ENCODE measurements at regions not wholly inside any gene's neighbourhood (a gene's known extent, or its start where the extent isn't known, plus 50 kb on each side); places are given as distances from the start of the nearest gene placed in this dataset.
"Not testable (repeated sequence)": the region's sequence is repeated elsewhere in the genome, so short reads cannot be mapped to it uniquely, and the experiment has no call there.

DNA sequence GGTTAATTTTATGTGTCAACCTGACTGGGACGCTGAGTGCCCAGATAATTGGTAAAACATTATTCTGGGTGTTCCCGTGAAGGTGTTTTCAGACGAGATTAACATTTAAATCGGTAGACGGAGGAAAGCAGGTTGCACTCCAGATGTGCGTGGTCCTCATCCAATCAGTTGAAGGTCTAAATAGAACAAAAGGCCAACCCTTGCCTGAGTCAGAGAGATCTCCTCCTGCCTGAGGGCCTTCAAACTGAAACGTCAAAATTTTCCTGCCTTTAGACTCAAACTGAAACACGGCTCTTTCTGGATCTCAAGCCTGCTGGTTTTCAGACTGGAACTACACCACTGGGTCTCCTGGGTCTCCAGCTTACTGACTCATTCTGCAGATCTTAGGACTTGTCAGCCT lies 70.9 kb downstream of the NPIPA5 start:
- DNase-seq (ENCODE audit: low read depth); H3K4me3 ChIP-seq (ENCODE audit: low read depth, low read length): not testable (repeated sequence)

DNA sequence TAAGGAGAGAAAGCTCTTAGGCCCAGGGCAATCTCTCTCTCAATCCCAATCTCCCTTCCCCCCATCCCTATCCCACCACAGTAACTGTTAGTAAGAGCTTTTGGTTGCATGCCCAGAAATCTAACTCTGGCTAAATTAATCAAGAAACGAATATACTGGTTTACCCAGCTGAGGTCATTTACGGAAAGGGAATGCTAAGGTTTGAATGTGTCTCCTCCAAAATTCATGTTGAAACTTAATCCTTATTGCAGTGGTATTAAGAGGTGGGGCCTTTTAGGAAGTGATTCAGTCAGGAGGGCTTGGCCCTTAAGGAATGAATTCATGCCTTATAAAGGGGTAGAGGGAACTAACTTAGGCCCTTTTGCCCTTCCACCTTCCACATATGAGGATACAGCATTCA lies 72.2 kb downstream of the NPIPA5 start:
- DNase-seq (ENCODE audit: low read depth) = peak; percentile 0
- not testable (repeated sequence) for H3K4me3 ChIP-seq (ENCODE audit: low read depth, low read length)

DNA sequence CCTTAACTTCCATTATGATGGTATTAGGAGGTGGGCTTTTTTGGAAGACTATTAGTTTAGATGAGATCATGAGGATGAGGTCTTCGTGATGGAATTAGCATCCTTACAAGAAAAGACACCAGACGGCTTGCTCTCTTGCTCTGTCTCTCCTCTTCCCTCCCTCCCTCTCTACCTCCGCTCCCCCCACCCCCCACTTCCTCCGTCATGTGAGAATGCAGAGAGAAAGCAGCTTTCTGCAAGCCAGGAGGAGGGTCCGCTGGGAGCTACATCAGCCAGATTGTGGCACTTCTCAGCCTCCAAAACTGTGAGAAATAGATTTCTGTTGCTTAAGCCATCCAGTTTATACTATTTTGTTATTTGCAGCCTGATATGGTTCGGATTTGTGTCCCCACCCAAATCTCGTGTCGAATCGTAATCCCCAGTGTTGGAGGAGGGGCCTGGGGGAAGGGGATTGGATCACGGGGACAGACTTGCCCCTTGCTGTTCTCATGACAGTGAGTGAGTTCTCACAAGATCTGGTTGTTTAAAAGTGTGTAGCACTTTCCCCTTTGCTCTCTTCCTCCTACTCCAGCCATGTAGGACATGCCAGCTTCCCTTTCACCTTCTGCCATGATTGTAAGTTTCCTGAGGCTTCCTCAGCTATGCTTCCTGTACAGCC lies 74.3 kb downstream of the NPIPA5 start:
- not testable (repeated sequence) for DNase-seq (ENCODE audit: low read depth); H3K4me3 ChIP-seq (ENCODE audit: low read depth, low read length)

DNA sequence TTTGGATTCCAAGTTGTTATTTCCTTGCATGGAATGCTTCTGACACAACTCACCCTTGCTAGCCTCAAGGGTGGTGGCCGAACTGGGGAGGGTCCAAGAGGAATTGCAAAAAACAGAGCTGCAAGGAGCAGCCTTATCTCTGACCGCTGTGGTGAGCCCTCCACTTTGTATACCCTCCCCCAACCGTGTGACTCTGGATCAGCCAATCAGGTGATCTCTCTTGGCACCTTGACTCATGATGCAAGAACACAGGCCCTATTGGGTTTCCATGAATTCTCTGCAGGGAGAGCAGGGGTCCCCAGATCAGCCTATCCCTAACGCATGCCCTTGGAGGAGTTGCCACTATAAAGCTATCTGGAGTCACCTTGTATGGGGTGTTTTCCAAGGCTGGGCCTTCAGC lies 81.0 kb downstream of the NPIPA5 start:
- not testable (repeated sequence) for DNase-seq (ENCODE audit: low read depth); H3K4me3 ChIP-seq (ENCODE audit: low read depth, low read length)

DNA sequence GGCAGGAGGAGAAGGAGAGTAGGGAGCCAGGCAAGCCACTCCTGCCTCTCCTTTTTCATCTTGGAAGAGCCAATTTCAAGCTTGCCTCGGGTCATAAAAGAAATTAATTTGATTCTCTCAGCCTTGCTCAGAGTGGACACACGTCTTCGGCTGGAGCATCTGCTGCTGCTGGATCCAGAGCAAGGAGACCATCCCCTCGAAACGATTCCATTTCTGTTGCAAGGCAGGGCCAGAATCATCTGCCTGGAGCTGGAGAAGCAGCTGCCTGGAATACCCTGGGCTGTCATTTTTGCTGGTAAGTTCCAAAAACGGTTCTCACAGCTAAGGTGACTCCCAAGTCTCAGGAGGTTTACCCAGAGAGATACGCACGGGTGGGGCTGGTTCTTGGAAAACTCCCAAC lies 103.3 kb downstream of the NPIPA5 start:
- DNase-seq (ENCODE audit: low read depth) = not testable (repeated sequence)

DNA sequence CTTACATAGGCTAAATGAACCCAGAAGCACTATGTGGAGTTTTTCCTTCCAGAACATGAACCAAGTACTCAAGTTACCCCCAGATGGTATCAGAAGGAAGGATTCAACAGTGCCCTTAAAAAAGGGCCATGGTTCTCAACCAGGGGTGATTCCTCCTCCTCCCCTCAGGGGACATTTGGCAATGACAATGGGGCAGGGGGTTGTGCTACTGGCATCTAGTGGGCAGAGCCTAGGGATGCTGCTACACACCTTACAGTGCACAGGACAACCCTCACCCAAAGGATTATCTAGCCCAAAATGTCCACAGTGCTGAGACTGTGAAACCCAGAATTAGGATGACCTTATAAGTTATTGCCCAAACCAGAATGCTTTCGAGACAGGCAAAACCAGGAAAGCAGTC lies 104.1 kb downstream of the NPIPA5 start:
- not testable (repeated sequence) for DNase-seq (ENCODE audit: low read depth); H3K4me3 ChIP-seq (ENCODE audit: low read depth, low read length)

More for the DNA sequence above, 103.3 kb downstream of the NPIPA5 start:
- H3K4me3 ChIP-seq (ENCODE audit: low read depth, low read length) = not testable (repeated sequence)

DNA sequence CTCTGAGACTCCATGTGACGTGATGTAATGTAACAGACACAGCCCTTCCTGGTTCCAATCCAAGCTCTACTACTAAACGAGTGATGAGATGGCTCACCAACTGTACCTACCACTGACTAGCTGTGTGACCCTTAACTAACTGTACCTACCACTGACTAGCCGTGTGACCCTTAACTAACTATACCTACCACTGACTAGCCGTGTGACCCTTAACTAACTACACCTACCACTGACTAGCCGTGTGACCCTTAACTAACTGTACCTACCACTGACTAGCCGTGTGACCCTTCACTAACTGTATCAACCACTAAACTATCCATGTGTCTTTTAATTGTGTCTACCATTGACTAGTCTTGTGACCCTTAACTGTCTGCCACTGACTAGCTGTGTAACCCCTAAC lies 111.2 kb downstream of the NPIPA5 start:
- not testable (repeated sequence) for DNase-seq (ENCODE audit: low read depth); H3K4me3 ChIP-seq (ENCODE audit: low read depth, low read length)

DNA sequence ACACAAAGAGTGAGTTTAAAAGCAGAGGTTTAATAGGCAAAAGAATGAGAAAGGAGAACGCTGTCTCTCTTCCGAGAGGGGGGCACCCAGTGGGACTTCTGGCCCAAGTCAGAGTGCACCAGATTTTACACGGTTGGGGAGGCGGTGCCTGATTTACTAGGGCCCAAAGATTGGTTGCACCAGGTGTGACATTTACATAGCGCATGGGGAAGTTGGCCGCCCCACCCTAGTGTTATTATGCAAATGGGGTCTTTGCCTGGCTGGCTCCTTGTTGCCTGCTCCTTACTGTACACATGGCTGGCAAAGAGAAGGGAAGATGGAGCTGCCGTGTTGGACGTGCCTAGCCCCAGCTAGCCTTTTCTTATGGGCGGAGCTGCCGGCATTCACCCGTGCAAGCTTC lies 115.9 kb downstream of the NPIPA5 start:
- DNase-seq (ENCODE audit: low read depth); H3K4me3 ChIP-seq (ENCODE audit: low read depth, low read length): not testable (repeated sequence)

DNA sequence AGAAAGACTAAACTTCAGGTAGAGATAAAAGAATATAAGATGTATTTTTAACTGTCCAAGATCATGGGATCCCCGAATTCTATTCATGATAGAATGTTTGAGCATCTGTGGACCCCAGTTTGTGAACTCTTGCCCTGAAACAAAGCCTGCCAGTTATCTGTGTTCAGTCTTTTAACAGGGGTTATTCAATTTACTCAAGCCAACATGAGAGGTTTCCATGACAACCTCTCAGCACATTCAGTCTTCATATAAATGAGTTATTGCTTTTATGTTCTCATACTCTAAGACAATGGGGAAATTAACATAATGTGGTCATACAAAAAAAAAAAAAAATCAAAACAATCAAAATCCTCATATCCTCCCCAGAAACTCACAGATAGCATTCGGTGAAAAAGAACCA lies 130.1 kb downstream of the NPIPA5 start:
- not testable (repeated sequence) for DNase-seq (ENCODE audit: low read depth); H3K4me3 ChIP-seq (ENCODE audit: low read depth, low read length)

DNA sequence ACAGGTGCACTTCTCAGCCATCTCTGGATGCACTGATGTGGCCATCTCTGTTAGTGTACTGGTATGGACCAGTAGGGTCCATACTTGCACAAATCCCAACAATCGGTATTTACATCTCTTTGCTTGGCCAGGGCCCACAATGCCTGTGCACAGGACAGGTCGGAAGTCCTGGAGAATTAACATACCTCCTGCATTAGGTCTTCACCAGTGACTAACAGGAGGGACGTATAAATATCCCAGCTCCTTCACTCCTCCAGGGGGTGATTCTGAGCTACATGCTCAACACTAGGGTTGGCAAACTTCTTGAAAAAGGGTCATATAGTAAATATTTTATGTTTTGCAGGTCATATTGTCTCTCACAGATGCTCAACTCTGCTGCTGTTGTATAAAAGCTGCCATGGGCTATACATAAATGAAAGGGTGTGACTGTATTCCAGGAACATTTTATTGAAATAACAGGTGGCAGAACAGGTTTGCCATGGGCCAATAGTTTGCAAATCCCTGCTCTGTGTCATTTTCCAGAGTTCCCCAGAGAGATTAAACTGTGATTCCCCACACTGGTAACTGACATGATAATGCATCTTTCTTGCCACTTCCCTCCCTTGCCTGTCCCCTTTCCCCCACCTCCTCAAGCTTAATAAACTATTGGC lies 141.3 kb downstream of the NPIPA5 start:
- not testable (repeated sequence) for DNase-seq (ENCODE audit: low read depth); H3K4me3 ChIP-seq (ENCODE audit: low read depth, low read length)

DNA sequence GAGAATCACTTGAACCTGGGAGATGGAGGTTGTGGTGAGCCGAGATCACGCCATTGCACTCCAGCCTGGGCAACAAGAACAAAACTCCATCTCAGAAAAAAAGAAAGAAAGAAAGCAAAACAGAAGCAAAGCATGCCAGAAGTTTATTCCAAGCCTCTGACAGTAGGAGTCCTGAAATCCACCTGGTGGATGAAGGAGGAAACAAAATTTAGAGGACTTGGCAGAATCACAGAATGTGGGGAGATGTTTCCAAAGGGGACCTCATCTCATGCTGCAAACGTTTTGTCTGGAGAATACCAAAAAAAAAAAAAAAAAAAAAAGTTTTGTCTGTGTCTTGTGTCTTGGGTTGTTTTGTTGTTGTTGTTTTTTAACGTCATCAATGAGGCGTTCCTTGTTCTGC lies 141.1 kb upstream of the RRN3 start:
- DNase-seq (ENCODE audit: low read depth); H3K4me3 ChIP-seq (ENCODE audit: low read depth, low read length): not testable (repeated sequence)

DNA sequence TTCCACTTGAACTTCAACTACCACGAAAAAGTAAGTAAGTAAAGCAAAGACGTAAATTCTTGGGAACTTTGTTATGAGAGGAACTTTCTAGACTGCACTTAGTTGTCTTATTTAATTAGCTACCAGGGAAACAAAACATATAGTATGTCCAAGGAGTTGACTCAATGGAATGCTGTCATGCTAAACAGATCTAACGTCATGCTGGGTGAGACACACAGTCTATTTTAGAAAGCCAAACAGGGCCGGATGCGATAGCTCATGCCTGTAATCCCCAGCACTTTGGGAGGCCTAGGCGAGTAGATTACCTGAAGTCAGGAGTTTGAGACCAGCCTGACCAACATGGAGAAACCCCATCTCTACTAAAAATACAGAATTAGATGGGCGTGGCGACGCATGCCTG lies 140.6 kb upstream of the RRN3 start:
- not testable (repeated sequence) for H3K4me3 ChIP-seq (ENCODE audit: low read depth, low read length); DNase-seq (ENCODE audit: low read depth)

DNA sequence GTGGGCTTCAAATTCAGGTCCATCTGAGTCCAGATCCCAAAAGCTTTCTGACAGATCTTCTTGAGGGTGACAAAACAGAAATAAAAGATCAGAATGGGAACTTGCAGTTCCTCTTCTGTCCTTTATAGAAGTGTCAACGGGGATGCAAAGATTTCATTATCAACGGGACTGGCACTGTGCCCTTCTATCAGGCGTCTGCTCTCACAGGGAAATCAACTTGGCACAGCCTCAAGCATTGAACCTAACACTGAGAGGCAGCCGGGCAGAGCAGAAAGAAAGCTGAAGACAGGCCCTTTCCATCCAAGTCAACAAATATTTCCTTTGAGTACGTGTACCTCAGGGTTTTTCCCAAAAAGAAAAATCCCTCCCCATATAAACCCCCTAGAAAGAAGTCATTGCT lies 136.4 kb upstream of the RRN3 start:
- not testable (repeated sequence) for DNase-seq (ENCODE audit: low read depth); H3K4me3 ChIP-seq (ENCODE audit: low read depth, low read length)

DNA sequence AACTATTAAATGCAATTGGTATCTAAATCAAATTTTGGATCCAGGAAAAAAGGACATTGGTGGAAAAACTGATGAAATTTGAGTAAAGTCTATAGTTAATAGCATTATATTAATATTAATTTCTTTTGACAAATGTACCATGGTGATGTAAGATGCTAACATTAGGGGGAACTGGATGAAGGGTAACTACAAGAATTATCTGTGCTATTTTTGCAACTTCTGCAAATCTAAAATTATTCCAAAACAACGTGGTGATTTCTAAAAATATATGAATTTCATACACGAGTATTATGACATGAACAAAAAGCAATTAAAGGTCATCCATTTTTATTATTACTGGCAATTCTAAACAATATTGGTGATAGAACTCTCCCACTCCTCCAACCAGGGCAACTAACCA lies 135.6 kb upstream of the RRN3 start:
- not testable (repeated sequence) for H3K4me3 ChIP-seq (ENCODE audit: low read depth, low read length); DNase-seq (ENCODE audit: low read depth)

DNA sequence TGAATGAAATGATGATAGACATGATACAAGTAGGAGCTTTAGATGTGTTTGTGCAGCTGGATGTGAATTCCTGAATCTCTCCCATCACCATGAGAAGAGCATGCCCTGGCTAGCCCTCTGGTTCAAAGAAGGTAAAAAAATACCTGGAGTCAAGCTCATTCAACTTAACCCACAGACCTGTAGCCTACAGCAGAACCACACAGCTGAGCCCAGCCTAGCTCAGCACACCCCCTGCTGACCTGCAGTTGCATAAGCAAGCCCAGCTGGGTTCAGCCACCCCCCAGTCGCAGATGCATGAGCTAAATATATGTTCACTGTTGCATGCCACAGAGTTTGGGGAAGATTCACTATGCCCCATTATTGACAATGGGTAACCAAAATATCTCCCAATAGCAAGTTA lies 130.6 kb upstream of the RRN3 start:
- not testable (repeated sequence) for DNase-seq (ENCODE audit: low read depth); H3K4me3 ChIP-seq (ENCODE audit: low read depth, low read length)

DNA sequence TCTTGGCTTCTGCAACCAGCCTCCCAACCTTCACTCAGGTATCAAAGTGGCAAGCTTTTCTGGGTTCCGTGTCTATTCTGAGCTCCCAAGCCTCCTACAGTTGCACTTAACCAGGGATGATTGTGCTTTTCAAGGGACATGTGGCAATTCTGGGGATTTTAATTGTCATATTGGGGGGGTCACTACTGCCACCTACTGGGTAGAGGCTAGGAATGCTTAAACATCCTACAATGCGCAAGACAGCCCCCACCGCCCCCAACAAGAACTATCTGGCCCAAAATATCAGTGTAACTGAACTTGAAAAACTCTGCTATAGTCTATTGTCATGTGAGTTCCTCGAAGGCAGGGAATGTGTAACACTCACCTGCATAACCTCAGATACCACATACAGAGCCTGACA lies 129.3 kb upstream of the RRN3 start:
- H3K4me3 ChIP-seq (ENCODE audit: low read depth, low read length); DNase-seq (ENCODE audit: low read depth): not testable (repeated sequence)
